ENCODE measurements at regions not wholly inside any gene's neighbourhood (a gene's known extent, or its start where the extent isn't known, plus 50 kb on each side); places are given as distances from the start of the nearest gene placed in this dataset.
"Not testable (repeated sequence)": the region's sequence is repeated elsewhere in the genome, so short reads cannot be mapped to it uniquely, and the experiment has no call there.

- Histone ChIP-seq H3K4me1 (replicated peaks) (no peaks in the 10 kb centered on the region), H3K27me3 (replicated peaks) (no peaks in the 10 kb centered on the region), H3K4me3 (no peak overlapping the region), H3K27ac (no peak overlapping the region), H3K36me3 (no peaks in the 10 kb centered on the region), H3K9me3 (replicated peaks) (no peaks in the 10 kb centered on the region)
- no peak for DNase-seq (ENCODE audit: low read depth in 1 of 2, low spot score in 2 of 2)
Measured at GRCh38 chr4:116724249-116724648, 361.1 kb downstream of the TRAM1L1 start.

- H3K36me3 ChIP-seq, result no peaks in the 10 kb centered on the region
- no peaks in the 10 kb centered on the region for H3K4me1 ChIP-seq (replicated peaks)
- DNase-seq (ENCODE audit: low read depth in 1 of 2, low spot score in 2 of 2), result no peak
- H3K9me3 ChIP-seq (replicated peaks), result no peaks in the 10 kb centered on the region
- H3K27me3 ChIP-seq (replicated peaks), result no peaks in the 10 kb centered on the region
- H3K27ac ChIP-seq, result no peak overlapping the region
- no peak overlapping the region for H3K4me3 ChIP-seq
Measured at GRCh38 chr4:116705466-116705865, 379.9 kb downstream of the TRAM1L1 start.

- no peak overlapping the region for H3K27ac ChIP-seq
- no peaks in the 10 kb centered on the region for H3K9me3 ChIP-seq (replicated peaks)
- no peak for DNase-seq (ENCODE audit: low read depth in 1 of 2, low spot score in 2 of 2)
Measured at GRCh38 chr4:116702949-116703348, 382.4 kb downstream of the TRAM1L1 start.

GRCh38 chr4:116688536-116688935 lies 396.8 kb downstream of the TRAM1L1 start:
- no peak overlapping the region for H3K27ac ChIP-seq
- no peaks in the 10 kb centered on the region for H3K9me3 ChIP-seq (replicated peaks)
- no peaks in the 10 kb centered on the region for H3K27me3 ChIP-seq (replicated peaks)
- H3K36me3 ChIP-seq, result no peaks in the 10 kb centered on the region
- DNase-seq (ENCODE audit: low read depth in 1 of 2, low spot score in 2 of 2), result no peak
- H3K4me3 ChIP-seq, result no peak overlapping the region
- H3K4me1 ChIP-seq (replicated peaks), result no peaks in the 10 kb centered on the region

More at GRCh38 chr4:116702949-116703348, 382.4 kb downstream of the TRAM1L1 start:
- no peaks in the 10 kb centered on the region for H3K4me1 ChIP-seq (replicated peaks)
- no peaks in the 10 kb centered on the region for H3K36me3 ChIP-seq
- no peaks in the 10 kb centered on the region for H3K27me3 ChIP-seq (replicated peaks)
- no peak overlapping the region for H3K4me3 ChIP-seq

GRCh38 chr4:116668190-116668589 lies 417.2 kb downstream of the TRAM1L1 start:
- Histone ChIP-seq H3K4me3 (no peak overlapping the region), H3K36me3 (no peaks in the 10 kb centered on the region), H3K9me3 (replicated peaks) (no peaks in the 10 kb centered on the region)

GRCh38 chr4:116665716-116666115 lies 419.7 kb downstream of the TRAM1L1 start:
- Histone ChIP-seq H3K4me3 (no peak overlapping the region), H3K27ac (no peak overlapping the region), H3K36me3 (no peaks in the 10 kb centered on the region), H3K27me3 (replicated peaks) (no peaks in the 10 kb centered on the region), H3K9me3 (replicated peaks) (no peaks in the 10 kb centered on the region), H3K4me1 (replicated peaks) (no peaks in the 10 kb centered on the region)
- no peak for DNase-seq (ENCODE audit: low read depth in 1 of 2, low spot score in 2 of 2)

More at GRCh38 chr4:116668190-116668589, 417.2 kb downstream of the TRAM1L1 start:
- DNase-seq (ENCODE audit: low read depth in 1 of 2, low spot score in 2 of 2), result no peak
- Histone ChIP-seq H3K27ac (no peak overlapping the region), H3K27me3 (replicated peaks) (no peaks in the 10 kb centered on the region), H3K4me1 (replicated peaks) (no peaks in the 10 kb centered on the region)

- Histone ChIP-seq H3K4me3 (no peak overlapping the region), H3K4me1 (replicated peaks) (no peaks in the 10 kb centered on the region), H3K27me3 (replicated peaks) (no peaks in the 10 kb centered on the region), H3K27ac (no peak overlapping the region), H3K9me3 (replicated peaks) (no peaks in the 10 kb centered on the region), H3K36me3 (no peaks in the 10 kb centered on the region)
- no peak for DNase-seq (ENCODE audit: low read depth in 1 of 2, low spot score in 2 of 2)
Measured at GRCh38 chr4:116664198-116664597, 421.2 kb downstream of the TRAM1L1 start.

GRCh38 chr4:116639070-116639577 lies 446.3 kb downstream of the TRAM1L1 start:
- no peaks in the 10 kb centered on the region for H3K27me3 ChIP-seq (replicated peaks)
- no peaks in the 10 kb centered on the region for H3K9me3 ChIP-seq (replicated peaks)
- H3K36me3 ChIP-seq, result no peaks in the 10 kb centered on the region
- no peak overlapping the region for H3K27ac ChIP-seq
- no peaks in the 10 kb centered on the region for H3K4me1 ChIP-seq (replicated peaks)
- no peak for DNase-seq (ENCODE audit: low read depth in 1 of 2, low spot score in 2 of 2)
- H3K4me3 ChIP-seq, result no peak overlapping the region

GRCh38 chr4:116638592-116638991 lies 446.8 kb downstream of the TRAM1L1 start:
- Histone ChIP-seq H3K4me1 (replicated peaks) (no peaks in the 10 kb centered on the region), H3K27me3 (replicated peaks) (no peaks in the 10 kb centered on the region), H3K9me3 (replicated peaks) (no peaks in the 10 kb centered on the region), H3K27ac (no peak overlapping the region), H3K36me3 (no peaks in the 10 kb centered on the region), H3K4me3 (no peak overlapping the region)
- DNase-seq (ENCODE audit: low read depth in 1 of 2, low spot score in 2 of 2), result no peak

- Histone ChIP-seq H3K4me1 (replicated peaks) (no peaks in the 10 kb centered on the region), H3K4me3 (no peak overlapping the region), H3K36me3 (no peaks in the 10 kb centered on the region), H3K27me3 (replicated peaks) (no peaks in the 10 kb centered on the region), H3K27ac (no peak overlapping the region), H3K9me3 (replicated peaks) (no peaks in the 10 kb centered on the region)
- no peak for DNase-seq (ENCODE audit: low read depth in 1 of 2, low spot score in 2 of 2)
Measured at GRCh38 chr4:116636917-116637316, 448.5 kb downstream of the TRAM1L1 start.

- Histone ChIP-seq H3K4me1 (replicated peaks) (no peaks in the 10 kb centered on the region), H3K9me3 (replicated peaks) (no peaks in the 10 kb centered on the region), H3K27ac (no peak overlapping the region), H3K27me3 (replicated peaks) (no peaks in the 10 kb centered on the region), H3K4me3 (no peak overlapping the region), H3K36me3 (no peaks in the 10 kb centered on the region)
- DNase-seq (ENCODE audit: low read depth in 1 of 2, low spot score in 2 of 2), result no peak
Measured at GRCh38 chr4:116632269-116632668, 453.1 kb downstream of the TRAM1L1 start.

GRCh38 chr4:116628598-116628997 lies 456.8 kb downstream of the TRAM1L1 start:
- Histone ChIP-seq H3K9me3 (replicated peaks) (no peaks in the 10 kb centered on the region), H3K27me3 (replicated peaks) (no peaks in the 10 kb centered on the region), H3K36me3 (no peaks in the 10 kb centered on the region), H3K27ac (no peak overlapping the region), H3K4me1 (replicated peaks) (no peaks in the 10 kb centered on the region), H3K4me3 (no peak overlapping the region)
- no peak for DNase-seq (ENCODE audit: low read depth in 1 of 2, low spot score in 2 of 2)

GRCh38 chr4:116627545-116627944 lies 457.8 kb downstream of the TRAM1L1 start:
- Histone ChIP-seq H3K9me3 (replicated peaks) (no peaks in the 10 kb centered on the region), H3K36me3 (no peaks in the 10 kb centered on the region), H3K4me3 (no peak overlapping the region), H3K27ac (no peak overlapping the region), H3K4me1 (replicated peaks) (no peaks in the 10 kb centered on the region), H3K27me3 (replicated peaks) (no peaks in the 10 kb centered on the region)
- no peak for DNase-seq (ENCODE audit: low read depth in 1 of 2, low spot score in 2 of 2)

- not testable (repeated sequence) for H3K27me3 ChIP-seq (replicated peaks); H3K9me3 ChIP-seq (replicated peaks); H3K4me1 ChIP-seq (replicated peaks); DNase-seq (ENCODE audit: low read depth in 1 of 2, low spot score in 2 of 2); H3K36me3 ChIP-seq; H3K4me3 ChIP-seq; H3K27ac ChIP-seq
Measured at GRCh38 chr4:116619508-116619907, 465.9 kb downstream of the TRAM1L1 start.

GRCh38 chr4:116618638-116619037 lies 466.7 kb downstream of the TRAM1L1 start:
- no peak overlapping the region for H3K4me3 ChIP-seq
- no peaks in the 10 kb centered on the region for H3K36me3 ChIP-seq
- no peak overlapping the region for H3K27ac ChIP-seq
- no peaks in the 10 kb centered on the region for H3K9me3 ChIP-seq (replicated peaks)
- no peak for DNase-seq (ENCODE audit: low read depth in 1 of 2, low spot score in 2 of 2)
- H3K27me3 ChIP-seq (replicated peaks), result no peaks in the 10 kb centered on the region
- no peaks in the 10 kb centered on the region for H3K4me1 ChIP-seq (replicated peaks)
